Upper lobe of right lung (tissue), 1 donor: ENCODE measurements at regions not wholly inside any gene's neighbourhood (a gene's known extent, or its start where the extent isn't known, plus 50 kb on each side); places are given as distances from the start of the nearest gene placed in this dataset.
A peak's percentile ranks its signal among the peaks of the same experiment; 100 is the strongest.

Experiments used
- ATAC-seq: fragments of 200-7000 bp; cut with Tn5 transposase; one replicate; pipeline ENCODE4 v1.9.1; 2020; ENCODE audit warnings: mild to moderate bottlenecking, moderate library complexity
- DNase-seq: peaks from one replicate; pipeline ENCODE4 v3.0.0-alpha.2; 2020
- H3K27ac ChIP-seq: fragments of 200-600 bp; one replicate; pipeline ENCODE4 v1.8.0; 2022
- H3K27me3 ChIP-seq: fragments of 200-600 bp; one replicate; pipeline ENCODE4 v1.8.0; 2022; ENCODE audit warnings: mild to moderate bottlenecking
- H3K36me3 ChIP-seq: fragments of 200-600 bp; one replicate; pipeline ENCODE4 v1.8.0; 2022
- H3K4me1 ChIP-seq: fragments of 200-600 bp; one replicate; pipeline ENCODE4 v1.8.0; 2022
- H3K4me3 ChIP-seq: fragments of 200-600 bp; one replicate; pipeline ENCODE4 v1.8.0; 2022; ENCODE audit warnings: mild to moderate bottlenecking
- H3K9me3 ChIP-seq: fragments of 200-600 bp; one replicate; pipeline ENCODE4 v1.8.0; 2022
- intact Hi-C: fragments of 100-400 bp; cut with DNase I; formaldehyde crosslinking; loops from one replicate; pipeline ENCODE4 v1.11.0; 2022
- TF ChIP-seq, protein P1 (sequence below): fragments of 200-600 bp; IDR thresholded peaks from one replicate; pipeline ENCODE4 v1.8.0; 2022; ENCODE audit warnings: antibody characterized with exemption
- donor health status: DM: no; HTN: yes; CAD: no; lungs with severe emphysema.

DNA sequence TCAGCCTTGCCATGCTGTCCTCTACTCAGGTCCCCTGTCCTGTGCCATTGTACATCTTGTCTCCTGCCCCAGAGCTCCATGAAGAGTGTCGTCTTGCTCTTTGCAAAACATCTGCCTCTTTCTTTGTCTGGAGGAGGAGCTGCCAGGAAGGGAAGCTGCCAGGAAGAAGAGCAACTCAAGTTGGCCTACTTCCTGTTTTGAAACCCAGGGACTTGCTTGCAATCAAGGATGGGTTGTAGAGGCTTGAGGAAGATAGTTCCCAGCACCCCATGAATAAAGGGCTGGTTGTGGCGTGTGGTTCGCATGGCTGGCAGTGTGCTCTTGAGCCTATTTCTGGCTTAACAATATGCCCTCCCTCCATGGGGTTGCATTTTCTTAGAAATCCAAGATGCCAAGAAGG lies 53.0 kb upstream of the CPEB4 start:
- intact Hi-C loops = no loop called here
- Histone ChIP-seq H3K9me3 (no peaks in the 10 kb centered on the region), H3K36me3 (no peaks in the 10 kb centered on the region), H3K27me3 (no peaks in the 10 kb centered on the region), H3K4me1 (peaks cover 20% of the 10 kb centered on the region), H3K4me3 (no peak overlapping the region), H3K27ac (no peak overlapping the region)
- peak; percentile 75 for ATAC-seq
- no peak for DNase-seq
- TF ChIP-seq, protein P1, sequence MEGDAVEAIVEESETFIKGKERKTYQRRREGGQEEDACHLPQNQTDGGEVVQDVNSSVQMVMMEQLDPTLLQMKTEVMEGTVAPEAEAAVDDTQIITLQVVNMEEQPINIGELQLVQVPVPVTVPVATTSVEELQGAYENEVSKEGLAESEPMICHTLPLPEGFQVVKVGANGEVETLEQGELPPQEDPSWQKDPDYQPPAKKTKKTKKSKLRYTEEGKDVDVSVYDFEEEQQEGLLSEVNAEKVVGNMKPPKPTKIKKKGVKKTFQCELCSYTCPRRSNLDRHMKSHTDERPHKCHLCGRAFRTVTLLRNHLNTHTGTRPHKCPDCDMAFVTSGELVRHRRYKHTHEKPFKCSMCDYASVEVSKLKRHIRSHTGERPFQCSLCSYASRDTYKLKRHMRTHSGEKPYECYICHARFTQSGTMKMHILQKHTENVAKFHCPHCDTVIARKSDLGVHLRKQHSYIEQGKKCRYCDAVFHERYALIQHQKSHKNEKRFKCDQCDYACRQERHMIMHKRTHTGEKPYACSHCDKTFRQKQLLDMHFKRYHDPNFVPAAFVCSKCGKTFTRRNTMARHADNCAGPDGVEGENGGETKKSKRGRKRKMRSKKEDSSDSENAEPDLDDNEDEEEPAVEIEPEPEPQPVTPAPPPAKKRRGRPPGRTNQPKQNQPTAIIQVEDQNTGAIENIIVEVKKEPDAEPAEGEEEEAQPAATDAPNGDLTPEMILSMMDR = no peak

DNA sequence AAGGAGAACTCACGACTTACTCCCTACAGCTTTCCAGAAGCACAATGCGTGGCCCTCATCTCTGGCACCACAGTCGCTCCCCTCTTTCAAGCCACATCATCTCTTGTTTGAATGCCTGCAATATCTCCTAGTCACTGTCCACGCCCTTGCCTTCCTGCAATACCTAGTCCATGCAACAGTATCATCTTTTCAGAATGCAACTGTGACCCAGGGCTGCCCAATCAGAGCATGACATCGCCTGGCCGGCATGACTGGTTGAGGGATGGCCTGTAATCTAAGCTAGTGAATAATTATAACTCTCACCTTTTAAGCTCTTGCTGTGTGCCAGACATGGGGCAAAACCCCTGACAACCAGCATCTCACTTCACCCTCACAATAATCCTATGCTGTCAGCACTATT lies 52.5 kb upstream of the CPEB4 start:
- Histone ChIP-seq H3K4me3 (no peak overlapping the region), H3K4me1 (peaks cover 20% of the 10 kb centered on the region), H3K27me3 (no peaks in the 10 kb centered on the region), H3K9me3 (no peaks in the 10 kb centered on the region), H3K36me3 (no peaks in the 10 kb centered on the region), H3K27ac (no peak overlapping the region)
- DNase-seq (no peak), ATAC-seq (no peak)
- intact Hi-C loops = no loop called here
- TF ChIP-seq, protein P1 = no peak

DNA sequence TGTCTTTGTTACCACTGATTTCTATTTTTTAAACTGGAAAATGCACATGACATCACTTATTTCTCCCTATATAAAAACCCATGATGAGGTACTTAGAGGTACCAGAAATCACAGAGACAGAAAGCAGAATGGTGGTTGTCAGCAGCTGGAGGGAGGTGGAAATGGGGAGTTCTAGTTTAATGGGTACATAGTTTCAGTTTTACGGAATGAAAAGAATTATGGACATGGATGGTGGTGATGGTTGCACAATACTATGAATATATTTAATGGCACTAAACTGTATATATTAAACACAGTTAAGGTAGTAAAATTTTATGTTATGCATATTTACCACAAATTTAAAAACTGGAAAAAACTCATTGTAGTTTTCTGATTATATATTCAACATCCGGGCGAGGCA lies 50.5 kb upstream of the CPEB4 start:
- Histone ChIP-seq H3K27me3 (no peaks in the 10 kb centered on the region), H3K4me1 (peaks cover 20% of the 10 kb centered on the region), H3K9me3 (no peaks in the 10 kb centered on the region), H3K27ac (no peak overlapping the region), H3K36me3 (no peaks in the 10 kb centered on the region), H3K4me3 (no peak overlapping the region)
- ATAC-seq = no peak
- intact Hi-C loops = no loop called here
- TF ChIP-seq, protein P1 = no peak
- no peak for DNase-seq
